ENCODE measurements at regions not wholly inside any gene's neighbourhood (a gene's known extent, or its start where the extent isn't known, plus 50 kb on each side); places are given as distances from the start of the nearest gene placed in this dataset.

GRCh38 chr7:81462672-81463071 lies 307.2 kb downstream of the HGF start (continued):
- no peak for TF ChIP-seq ZNF687 (CRISPR knock-in tag; IDR thresholded peaks at IDR 0.05)
- TF ChIP-seq, protein P1, sequence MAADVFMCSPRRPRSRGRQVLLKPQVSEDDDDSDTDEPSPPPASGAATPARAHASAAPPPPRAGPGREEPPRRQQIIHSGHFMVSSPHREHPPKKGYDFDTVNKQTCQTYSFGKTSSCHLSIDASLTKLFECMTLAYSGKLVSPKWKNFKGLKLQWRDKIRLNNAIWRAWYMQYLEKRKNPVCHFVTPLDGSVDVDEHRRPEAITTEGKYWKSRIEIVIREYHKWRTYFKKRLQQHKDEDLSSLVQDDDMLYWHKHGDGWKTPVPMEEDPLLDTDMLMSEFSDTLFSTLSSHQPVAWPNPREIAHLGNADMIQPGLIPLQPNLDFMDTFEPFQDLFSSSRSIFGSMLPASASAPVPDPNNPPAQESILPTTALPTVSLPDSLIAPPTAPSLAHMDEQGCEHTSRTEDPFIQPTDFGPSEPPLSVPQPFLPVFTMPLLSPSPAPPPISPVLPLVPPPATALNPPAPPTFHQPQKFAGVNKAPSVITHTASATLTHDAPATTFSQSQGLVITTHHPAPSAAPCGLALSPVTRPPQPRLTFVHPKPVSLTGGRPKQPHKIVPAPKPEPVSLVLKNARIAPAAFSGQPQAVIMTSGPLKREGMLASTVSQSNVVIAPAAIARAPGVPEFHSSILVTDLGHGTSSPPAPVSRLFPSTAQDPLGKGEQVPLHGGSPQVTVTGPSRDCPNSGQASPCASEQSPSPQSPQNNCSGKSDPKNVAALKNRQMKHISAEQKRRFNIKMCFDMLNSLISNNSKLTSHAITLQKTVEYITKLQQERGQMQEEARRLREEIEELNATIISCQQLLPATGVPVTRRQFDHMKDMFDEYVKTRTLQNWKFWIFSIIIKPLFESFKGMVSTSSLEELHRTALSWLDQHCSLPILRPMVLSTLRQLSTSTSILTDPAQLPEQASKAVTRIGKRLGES (CRISPR knock-in tag; IDR thresholded peaks at IDR 0.05; ENCODE audit: borderline replicate concordance) = no peak
- TF ChIP-seq, protein P2, sequence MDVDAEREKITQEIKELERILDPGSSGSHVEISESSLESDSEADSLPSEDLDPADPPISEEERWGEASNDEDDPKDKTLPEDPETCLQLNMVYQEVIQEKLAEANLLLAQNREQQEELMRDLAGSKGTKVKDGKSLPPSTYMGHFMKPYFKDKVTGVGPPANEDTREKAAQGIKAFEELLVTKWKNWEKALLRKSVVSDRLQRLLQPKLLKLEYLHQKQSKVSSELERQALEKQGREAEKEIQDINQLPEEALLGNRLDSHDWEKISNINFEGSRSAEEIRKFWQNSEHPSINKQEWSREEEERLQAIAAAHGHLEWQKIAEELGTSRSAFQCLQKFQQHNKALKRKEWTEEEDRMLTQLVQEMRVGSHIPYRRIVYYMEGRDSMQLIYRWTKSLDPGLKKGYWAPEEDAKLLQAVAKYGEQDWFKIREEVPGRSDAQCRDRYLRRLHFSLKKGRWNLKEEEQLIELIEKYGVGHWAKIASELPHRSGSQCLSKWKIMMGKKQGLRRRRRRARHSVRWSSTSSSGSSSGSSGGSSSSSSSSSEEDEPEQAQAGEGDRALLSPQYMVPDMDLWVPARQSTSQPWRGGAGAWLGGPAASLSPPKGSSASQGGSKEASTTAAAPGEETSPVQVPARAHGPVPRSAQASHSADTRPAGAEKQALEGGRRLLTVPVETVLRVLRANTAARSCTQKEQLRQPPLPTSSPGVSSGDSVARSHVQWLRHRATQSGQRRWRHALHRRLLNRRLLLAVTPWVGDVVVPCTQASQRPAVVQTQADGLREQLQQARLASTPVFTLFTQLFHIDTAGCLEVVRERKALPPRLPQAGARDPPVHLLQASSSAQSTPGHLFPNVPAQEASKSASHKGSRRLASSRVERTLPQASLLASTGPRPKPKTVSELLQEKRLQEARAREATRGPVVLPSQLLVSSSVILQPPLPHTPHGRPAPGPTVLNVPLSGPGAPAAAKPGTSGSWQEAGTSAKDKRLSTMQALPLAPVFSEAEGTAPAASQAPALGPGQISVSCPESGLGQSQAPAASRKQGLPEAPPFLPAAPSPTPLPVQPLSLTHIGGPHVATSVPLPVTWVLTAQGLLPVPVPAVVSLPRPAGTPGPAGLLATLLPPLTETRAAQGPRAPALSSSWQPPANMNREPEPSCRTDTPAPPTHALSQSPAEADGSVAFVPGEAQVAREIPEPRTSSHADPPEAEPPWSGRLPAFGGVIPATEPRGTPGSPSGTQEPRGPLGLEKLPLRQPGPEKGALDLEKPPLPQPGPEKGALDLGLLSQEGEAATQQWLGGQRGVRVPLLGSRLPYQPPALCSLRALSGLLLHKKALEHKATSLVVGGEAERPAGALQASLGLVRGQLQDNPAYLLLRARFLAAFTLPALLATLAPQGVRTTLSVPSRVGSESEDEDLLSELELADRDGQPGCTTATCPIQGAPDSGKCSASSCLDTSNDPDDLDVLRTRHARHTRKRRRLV (CRISPR knock-in tag; IDR thresholded peaks at IDR 0.05) = no peak

All from HepG2 (cell line).